ENCODE measurements at regions not wholly inside any gene's neighbourhood (a gene's known extent, or its start where the extent isn't known, plus 50 kb on each side); places are given as distances from the start of the nearest gene placed in this dataset.
A peak's percentile ranks its signal among the peaks of the same experiment; 100 is the strongest.

- 0 to 92% (median 76%) methylated on average over 1 to 19 of the region's 20 CpGs; no CpG with 5 or more reads in 2 of the 10 experiments for WGBS, 10 experiments
- H3K4me3 ChIP-seq: no peak overlapping the region
- H3K4me1 ChIP-seq (replicated peaks in 1 of 2): no peaks in the 10 kb centered on the region
- peak in 3 of 8 experiments; percentile 59 to 74 (median 72) for ATAC-seq (replicated peaks in 6 of 8)
- in situ Hi-C loops (cut with MboI; ENCODE audit: low pct_unique_long_range_greater_than_20kb in 2 of 9, low sequenced_read_pairs in 9 of 9, unreplicated experiment in 9 of 9): no loop called here
- H3K27ac ChIP-seq: no peak overlapping the region
Observed at GRCh38 chr6:169386411-169387057, 132.9 kb upstream of the THBS2 start.

GRCh38 chr6:169385237-169385880, 131.7 kb upstream of the THBS2 start:
- H3K27ac ChIP-seq: no peak overlapping the region
- in situ Hi-C loops (cut with MboI; ENCODE audit: low pct_unique_long_range_greater_than_20kb in 2 of 9, low sequenced_read_pairs in 9 of 9, unreplicated experiment in 9 of 9): no loop called here
- H3K4me1 ChIP-seq (replicated peaks in 1 of 2): no peaks in the 10 kb centered on the region
- WGBS, 10 experiments: 0 to 100% (median 90%) methylated on average over 1 to 4 of the region's 9 CpGs
- H3K4me3 ChIP-seq: no peak overlapping the region
- ATAC-seq (replicated peaks in 6 of 8): no peak

- in situ Hi-C loops (cut with MboI; ENCODE audit: low pct_unique_long_range_greater_than_20kb in 2 of 9, low sequenced_read_pairs in 9 of 9, unreplicated experiment in 9 of 9): no loop called here
- H3K27ac ChIP-seq: no peak overlapping the region
- no peak for ATAC-seq (replicated peaks in 6 of 8)
- no peak overlapping the region for H3K4me3 ChIP-seq
- WGBS, 10 experiments: 26 to 86% (median 73%) methylated on average over 1 to 7 of the region's 7 CpGs; no CpG with 5 or more reads in 6 of the 10 experiments
- H3K4me1 ChIP-seq (replicated peaks in 1 of 2): no peaks in the 10 kb centered on the region
Observed at GRCh38 chr6:169384291-169384690, 130.6 kb upstream of the THBS2 start.

- in situ Hi-C loops (cut with MboI; ENCODE audit: low pct_unique_long_range_greater_than_20kb in 2 of 9, low sequenced_read_pairs in 9 of 9, unreplicated experiment in 9 of 9): no loop called here
- ATAC-seq (replicated peaks in 6 of 8): no peak
Observed at GRCh38 chr6:169383265-169383664, 129.6 kb upstream of the THBS2 start.

GRCh38 chr6:169382735-169383134, 129.1 kb upstream of the THBS2 start:
- 86 to 100% methylated on average over 1 of the region's 1 CpG; no CpG with 5 or more reads in 8 of the 10 experiments for WGBS, 10 experiments
- H3K4me1 ChIP-seq (replicated peaks in 1 of 2): no peaks in the 10 kb centered on the region
- in situ Hi-C loops (cut with MboI; ENCODE audit: low pct_unique_long_range_greater_than_20kb in 2 of 9, low sequenced_read_pairs in 9 of 9, unreplicated experiment in 9 of 9): no loop called here
- no peak for ATAC-seq (replicated peaks in 6 of 8)
- no peak overlapping the region for H3K4me3 ChIP-seq
- H3K27ac ChIP-seq: no peak overlapping the region

More at GRCh38 chr6:169383265-169383664, 129.6 kb upstream of the THBS2 start:
- no peak overlapping the region for H3K27ac ChIP-seq
- 38 to 100% (median 80%) methylated on average over 1 to 6 of the region's 6 CpGs; no CpG with 5 or more reads in 1 of the 10 experiments for WGBS, 10 experiments
- no peaks in the 10 kb centered on the region for H3K4me1 ChIP-seq (replicated peaks in 1 of 2)
- H3K4me3 ChIP-seq: no peak overlapping the region

GRCh38 chr6:169381988-169382387, 128.3 kb upstream of the THBS2 start:
- Histone ChIP-seq H3K27ac (no peak overlapping the region), H3K4me3 (no peak overlapping the region), H3K4me1 (replicated peaks in 1 of 2) (no peaks in the 10 kb centered on the region)
- no peak for ATAC-seq (replicated peaks in 6 of 8)
- in situ Hi-C loops (cut with MboI; ENCODE audit: low pct_unique_long_range_greater_than_20kb in 2 of 9, low sequenced_read_pairs in 9 of 9, unreplicated experiment in 9 of 9): no loop called here
- 61 to 100% (median 82%) methylated on average over 1 to 4 of the region's 6 CpGs; no CpG with 5 or more reads in 6 of the 10 experiments for WGBS, 10 experiments

GRCh38 chr6:169380493-169380892, 126.8 kb upstream of the THBS2 start:
- ATAC-seq (replicated peaks in 6 of 8): no peak
- WGBS, 10 experiments: 17 to 50% (median 20%) methylated on average over 1 to 3 of the region's 8 CpGs; no CpG with 5 or more reads in 5 of the 10 experiments
- in situ Hi-C loops (cut with MboI; ENCODE audit: low pct_unique_long_range_greater_than_20kb in 2 of 9, low sequenced_read_pairs in 9 of 9, unreplicated experiment in 9 of 9): no loop called here
- no peaks in the 10 kb centered on the region for H3K4me1 ChIP-seq (replicated peaks in 1 of 2)
- H3K4me3 ChIP-seq: no peak overlapping the region
- no peak overlapping the region for H3K27ac ChIP-seq

- in situ Hi-C loops (cut with MboI; ENCODE audit: low pct_unique_long_range_greater_than_20kb in 2 of 9, low sequenced_read_pairs in 9 of 9, unreplicated experiment in 9 of 9): no loop called here
- Histone ChIP-seq H3K27ac (no peak overlapping the region), H3K4me3 (no peak overlapping the region), H3K4me1 (replicated peaks in 1 of 2) (no peaks in the 10 kb centered on the region)
- WGBS, 10 experiments: 41 to 100% (median 80%) methylated on average over 2 to 8 of the region's 18 CpGs; no CpG with 5 or more reads in 3 of the 10 experiments
- no peak for ATAC-seq (replicated peaks in 6 of 8)
Observed at GRCh38 chr6:169379495-169380070, 125.9 kb upstream of the THBS2 start.

- in situ Hi-C loops (cut with MboI; ENCODE audit: low pct_unique_long_range_greater_than_20kb in 2 of 9, low sequenced_read_pairs in 9 of 9, unreplicated experiment in 9 of 9): no loop called here
- Histone ChIP-seq H3K4me1 (replicated peaks in 1 of 2) (no peaks in the 10 kb centered on the region), H3K4me3 (no peak overlapping the region), H3K27ac (no peak overlapping the region)
- ATAC-seq (replicated peaks in 6 of 8): no peak
- 0 to 100% (median 80%) methylated on average over 1 to 19 of the region's 22 CpGs; no CpG with 5 or more reads in 1 of the 10 experiments for WGBS, 10 experiments
Observed at GRCh38 chr6:169378620-169379381, 125.2 kb upstream of the THBS2 start.

GRCh38 chr6:169376458-169376857, 122.8 kb upstream of the THBS2 start:
- Histone ChIP-seq H3K4me1 (replicated peaks in 1 of 2) (no peaks in the 10 kb centered on the region), H3K4me3 (no peak overlapping the region), H3K27ac (no peak overlapping the region)
- 60 to 100% (median 71%) methylated on average over 1 to 4 of the region's 10 CpGs; no CpG with 5 or more reads in 6 of the 10 experiments for WGBS, 10 experiments
- in situ Hi-C loops (cut with MboI; ENCODE audit: low pct_unique_long_range_greater_than_20kb in 2 of 9, low sequenced_read_pairs in 9 of 9, unreplicated experiment in 9 of 9): no loop called here
- ATAC-seq (replicated peaks in 6 of 8): no peak

GRCh38 chr6:169372589-169372988, 118.9 kb upstream of the THBS2 start:
- in situ Hi-C loops (cut with MboI; ENCODE audit: low pct_unique_long_range_greater_than_20kb in 2 of 9, low sequenced_read_pairs in 9 of 9, unreplicated experiment in 9 of 9): no loop called here
- WGBS, 10 experiments: 76 to 100% (median 83%) methylated on average over 1 to 2 of the region's 5 CpGs; no CpG with 5 or more reads in 5 of the 10 experiments
- no peak for ATAC-seq (replicated peaks in 6 of 8)

GRCh38 chr6:169371344-169372127, 117.9 kb upstream of the THBS2 start:
- H3K27ac ChIP-seq: no peak overlapping the region
- H3K4me3 ChIP-seq: no peak overlapping the region
- ATAC-seq (replicated peaks in 6 of 8): peak in 5 of 8 experiments; percentile 29 to 96 (median 50)
- 59 to 100% (median 72%) methylated on average over 1 to 6 of the region's 12 CpGs; no CpG with 5 or more reads in 6 of the 10 experiments for WGBS, 10 experiments
- in situ Hi-C loops (cut with MboI; ENCODE audit: low pct_unique_long_range_greater_than_20kb in 2 of 9, low sequenced_read_pairs in 9 of 9, unreplicated experiment in 9 of 9): no loop called here
- no peaks in the 10 kb centered on the region for H3K4me1 ChIP-seq (replicated peaks in 1 of 2)

More at GRCh38 chr6:169372589-169372988, 118.9 kb upstream of the THBS2 start:
- H3K4me3 ChIP-seq: no peak overlapping the region
- no peaks in the 10 kb centered on the region for H3K4me1 ChIP-seq (replicated peaks in 1 of 2)
- H3K27ac ChIP-seq: no peak overlapping the region
